IMR-90 (cell line): ENCODE measurements at regions not wholly inside any gene's neighbourhood (a gene's known extent, or its start where the extent isn't known, plus 50 kb on each side); places are given as distances from the start of the nearest gene placed in this dataset.

Source experiments
- ATAC-seq: fragments of 200-7000 bp; cut with Tn5 transposase; 2 replicates; pipeline ENCODE4 v1.9.1; 2020; ENCODE audit warnings: low read depth, mild to moderate bottlenecking, moderate library complexity
- BruUV-seq: library from RNA; stranded (reverse); fragments of 400-500 nt; replicated peaks from 2 replicates; lab custom pipeline; 2021; lab: Mats Ljungman, UMichigan
- CTCF ChIA-PET: fragments of 300-600 bp; formaldehyde crosslinking; extraction: SDS; loops from one replicate; lab custom pipeline; 2021; ENCODE audit warnings: antibody characterized with exemption; lab: Yijun Ruan, JAX
- POLR2A ChIA-PET: fragments of 300-600 bp; sonication (Branson Sonifier 250); formaldehyde crosslinking; loops from one replicate; lab custom pipeline; 2022; ENCODE audit warnings: antibody characterized with exemption; ENCODE audit not compliant: unreplicated experiment; lab: Charles Lee
- DNase-seq: peaks from one replicate; pipeline ENCODE4 v3.0.0; 2013
- H2AFZ ChIP-seq: replicated peaks from 2 replicates; pipeline ENCODE3; 2013; ENCODE audit warnings: low read length, mild to moderate bottlenecking; ENCODE audit not compliant: poor library complexity
- H2AK5ac ChIP-seq: 2 replicates; pipeline ENCODE4 v1.6.1; 2013; ENCODE audit warnings: low read depth, low read length, inconsistent platforms
- H2AK9ac ChIP-seq: replicated peaks from 2 replicates; pipeline ENCODE3; 2013; ENCODE audit warnings: mild to moderate bottlenecking, low read depth, low read length, moderate library complexity; ENCODE audit not compliant: poor library complexity
- H2BK120ac ChIP-seq: 2 replicates; pipeline ENCODE4 v1.6.1; 2013; ENCODE audit warnings: low read depth, low read length, inconsistent platforms
- H2BK15ac ChIP-seq: 3 replicates; pipeline ENCODE4 v1.6.1; 2013; ENCODE audit warnings: low read depth, low read length, inconsistent platforms
- H2BK20ac ChIP-seq: 2 replicates; pipeline ENCODE4 v1.6.1; 2013; ENCODE audit warnings: low read depth, mild to moderate bottlenecking, inconsistent platforms, low read length, moderate library complexity
- H2BK5ac ChIP-seq: 2 replicates; pipeline ENCODE4 v1.6.1; 2013; ENCODE audit warnings: mild to moderate bottlenecking, low read depth, low read length, inconsistent platforms; ENCODE audit not compliant: poor library complexity, severe bottlenecking
- H3K14ac ChIP-seq: replicated peaks from 2 replicates; pipeline ENCODE4 v1.6.1; 2013; ENCODE audit warnings: low read depth, low read length, inconsistent platforms
- H3K18ac ChIP-seq: 2 replicates; pipeline ENCODE4 v1.6.1; 2013; ENCODE audit warnings: low read depth, low read length, control low read depth
- H3K23ac ChIP-seq: 2 replicates; pipeline ENCODE4 v1.6.1; 2013; ENCODE audit warnings: low read depth, low read length, inconsistent platforms
- H3K27ac ChIP-seq: 2 replicates; pipeline ENCODE4 v1.5.1; 2013; ENCODE audit warnings: mild to moderate bottlenecking, control low read depth, low read length; ENCODE audit not compliant: insufficient read depth
- H3K27me3 ChIP-seq: 2 replicates; pipeline ENCODE4 v1.6.1; 2013; ENCODE audit warnings: low read length; ENCODE audit not compliant: control insufficient read depth, insufficient read depth
- H3K36me3 ChIP-seq: 2 replicates; pipeline ENCODE4 v1.6.1; 2013; ENCODE audit warnings: low read length, mixed read lengths; ENCODE audit not compliant: control insufficient read depth, insufficient read depth
- H3K4ac ChIP-seq: 2 replicates; pipeline ENCODE4 v1.6.1; 2013; ENCODE audit warnings: low read depth, low read length, inconsistent platforms
- H3K4me1 ChIP-seq: 2 replicates; pipeline ENCODE4 v1.6.1; 2013; ENCODE audit warnings: low read length, mixed read lengths; ENCODE audit not compliant: control insufficient read depth, insufficient read depth
- H3K4me2 ChIP-seq: 2 replicates; pipeline ENCODE4 v1.6.1; 2013; ENCODE audit warnings: low read depth, mild to moderate bottlenecking, control low read depth, low read length, moderate library complexity
- H3K4me3 ChIP-seq: 2 replicates; pipeline ENCODE4 v1.5.1; 2013; ENCODE audit warnings: low read depth, mild to moderate bottlenecking, control low read depth, low read length, moderate library complexity; ENCODE audit not compliant: insufficient read depth
- H3K56ac ChIP-seq: 2 replicates; pipeline ENCODE4 v1.6.1; 2013; ENCODE audit warnings: low read length, inconsistent platforms; ENCODE audit not compliant: insufficient read depth; ENCODE audit errors: extremely low read depth
- H3K79me1 ChIP-seq, 2 experiments: 2 replicates each; pipeline ENCODE4 v1.6.1; 2013; ENCODE audit warnings: low read length in 2 of 2, inconsistent platforms in 1 of 2, low read depth in 1 of 2
- H3K9ac ChIP-seq: 2 replicates; pipeline ENCODE4 v1.6.1; 2013; ENCODE audit warnings: low read depth, low read length, control low read depth
- H3K9me1 ChIP-seq: 2 replicates; pipeline ENCODE4 v1.6.1; 2013; ENCODE audit warnings: low read length, inconsistent platforms; ENCODE audit not compliant: insufficient read depth
- H3K9me3 ChIP-seq: 2 replicates; pipeline ENCODE4 v1.6.1; 2013; ENCODE audit warnings: low read length; ENCODE audit not compliant: control insufficient read depth, insufficient read depth
- H4K20me1 ChIP-seq: 2 replicates; pipeline ENCODE4 v1.6.1; 2013; ENCODE audit warnings: low read length, inconsistent platforms; ENCODE audit not compliant: insufficient read depth
- H4K5ac ChIP-seq: 2 replicates; pipeline ENCODE4 v1.6.1; 2013; ENCODE audit warnings: mild to moderate bottlenecking, low read depth, low read length, control low read depth
- H4K8ac ChIP-seq, 2 experiments: 2 replicates each; pipeline ENCODE4 v1.6.1; 2013; ENCODE audit warnings: low read depth in 2 of 2, low read length in 2 of 2, control low read depth in 1 of 2, inconsistent platforms in 1 of 2
- H4K91ac ChIP-seq: 2 replicates; pipeline ENCODE4 v1.6.1; 2013; ENCODE audit warnings: low read depth, low read length, inconsistent platforms; ENCODE audit not compliant: insufficient read depth
- BHLHE40 ChIP-seq: fragments of 150-350 bp; IDR thresholded peaks from 2 replicates; pipeline ENCODE4 v1.6.1; 2016; ENCODE audit warnings: mild to moderate bottlenecking, low read depth, low read length
- MAZ ChIP-seq: IDR thresholded peaks from 2 replicates; pipeline ENCODE4 v1.6.1; 2012; ENCODE audit warnings: low read depth, mild to moderate bottlenecking, low read length, improper control_type of control experiment, moderate library complexity, borderline replicate concordance
- MXI1 ChIP-seq: IDR thresholded peaks from 2 replicates; pipeline ENCODE4 v1.6.1; 2012; ENCODE audit warnings: low read depth, mild to moderate bottlenecking, low read length, moderate library complexity, borderline replicate concordance
- NFE2L2 ChIP-seq: fragments of 150-350 bp; IDR thresholded peaks from 2 replicates; pipeline ENCODE4 v1.6.1; 2016; ENCODE audit warnings: low read depth, mild to moderate bottlenecking, low read length
- RCOR1 ChIP-seq: IDR thresholded peaks from 2 replicates; pipeline ENCODE4 v1.6.1; 2012; ENCODE audit warnings: mild to moderate bottlenecking, low read length, improper control_type of control experiment; ENCODE audit not compliant: insufficient replicate concordance
- USF2 ChIP-seq: fragments of 150-350 bp; IDR thresholded peaks from 2 replicates; pipeline ENCODE4 v1.6.1; 2017; ENCODE audit warnings: mild to moderate bottlenecking, antibody characterized with exemption, low read length, low read depth
- WGBS, 2 experiments: methylation state at CpG; one replicate each; pipeline versions ENCODE4 v1.1.5 to v1.1.7; 2013; ENCODE audit warnings: missing lambda C conversion rate in 2 of 2; ENCODE audit not compliant: insufficient read length in 1 of 2; ENCODE audit errors: extremely low coverage in 2 of 2; 5-methylcytosine and 5-hydroxymethylcytosine counted together
- dilution Hi-C: fragments of 300-500 bp; cut with HindIII; formaldehyde crosslinking; loops from one replicate; pipeline ENCODE4 v1.14.3; 2018; ENCODE audit warnings: low sequenced_read_pairs; ENCODE audit not compliant: unreplicated experiment
- in situ Hi-C: fragments of 300-500 bp; cut with MboI; formaldehyde crosslinking; loops from 3 replicates; pipeline ENCODE4 v1.14.3; 2019; ENCODE audit warnings: low sequenced_read_pairs, inconsistent platforms, mixed read lengths
- intact Hi-C: fragments of 100-400 bp; cut with micrococcal nuclease; formaldehyde crosslinking; loops from 2 replicates; pipeline ENCODE4 v1.10.0; 2022
- TF ChIP-seq, protein P1 (sequence below): conservative IDR thresholded peaks from 2 replicates; pipeline ENCODE4 v1.5.1; 2012; ENCODE audit warnings: mild to moderate bottlenecking, low read depth, low read length, improper control_type of control experiment
- TF ChIP-seq, protein P2 (sequence below): fragments of 150-350 bp; IDR thresholded peaks from 2 replicates; pipeline ENCODE4 v1.6.1; 2016; ENCODE audit warnings: low read depth, mild to moderate bottlenecking, low read length, moderate library complexity, borderline replicate concordance

- Histone ChIP-seq H3K79me1 (no peaks in the 10 kb centered on the region), H3K27me3 (no peaks in the 10 kb centered on the region), H4K91ac (no peak overlapping the region), H3K4me2 (no peak overlapping the region), H3K9me1 (no peaks in the 10 kb centered on the region), H2BK20ac (no peak overlapping the region), H2BK5ac (no peak overlapping the region), H3K4ac (no peak overlapping the region), H3K56ac (no peak overlapping the region), H2AK9ac (no peak overlapping the region), H3K4me1 (no peaks in the 10 kb centered on the region), H3K9me3 (no peaks in the 10 kb centered on the region), H2BK15ac (no peak overlapping the region), H2AK5ac (no peak overlapping the region), H3K9ac (no peak overlapping the region), H4K5ac (no peak overlapping the region), H3K4me3 (no peak overlapping the region), H3K14ac (no peak overlapping the region), H3K36me3 (no peaks in the 10 kb centered on the region), H2AFZ (no peak overlapping the region), H3K27ac (no peak overlapping the region), H2BK120ac (no peak overlapping the region), H3K18ac (no peak overlapping the region), H4K20me1 (no peaks in the 10 kb centered on the region), H3K23ac (no peak overlapping the region), H4K8ac (no peak overlapping the region)
- in situ Hi-C loops (no loop called here), dilution Hi-C loops (no loop called here), intact Hi-C loops (no loop called here)
- ChIA-PET POLR2A (no interaction called here), CTCF (no interaction called here)
- no peak for DNase-seq
- no peak for TF ChIP-seq NFE2L2
- no peak for TF ChIP-seq RCOR1
- TF ChIP-seq USF2: no peak
- TF ChIP-seq MAZ: no peak
- TF ChIP-seq, protein P1, sequence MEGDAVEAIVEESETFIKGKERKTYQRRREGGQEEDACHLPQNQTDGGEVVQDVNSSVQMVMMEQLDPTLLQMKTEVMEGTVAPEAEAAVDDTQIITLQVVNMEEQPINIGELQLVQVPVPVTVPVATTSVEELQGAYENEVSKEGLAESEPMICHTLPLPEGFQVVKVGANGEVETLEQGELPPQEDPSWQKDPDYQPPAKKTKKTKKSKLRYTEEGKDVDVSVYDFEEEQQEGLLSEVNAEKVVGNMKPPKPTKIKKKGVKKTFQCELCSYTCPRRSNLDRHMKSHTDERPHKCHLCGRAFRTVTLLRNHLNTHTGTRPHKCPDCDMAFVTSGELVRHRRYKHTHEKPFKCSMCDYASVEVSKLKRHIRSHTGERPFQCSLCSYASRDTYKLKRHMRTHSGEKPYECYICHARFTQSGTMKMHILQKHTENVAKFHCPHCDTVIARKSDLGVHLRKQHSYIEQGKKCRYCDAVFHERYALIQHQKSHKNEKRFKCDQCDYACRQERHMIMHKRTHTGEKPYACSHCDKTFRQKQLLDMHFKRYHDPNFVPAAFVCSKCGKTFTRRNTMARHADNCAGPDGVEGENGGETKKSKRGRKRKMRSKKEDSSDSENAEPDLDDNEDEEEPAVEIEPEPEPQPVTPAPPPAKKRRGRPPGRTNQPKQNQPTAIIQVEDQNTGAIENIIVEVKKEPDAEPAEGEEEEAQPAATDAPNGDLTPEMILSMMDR: no peak
- TF ChIP-seq, protein P2, sequence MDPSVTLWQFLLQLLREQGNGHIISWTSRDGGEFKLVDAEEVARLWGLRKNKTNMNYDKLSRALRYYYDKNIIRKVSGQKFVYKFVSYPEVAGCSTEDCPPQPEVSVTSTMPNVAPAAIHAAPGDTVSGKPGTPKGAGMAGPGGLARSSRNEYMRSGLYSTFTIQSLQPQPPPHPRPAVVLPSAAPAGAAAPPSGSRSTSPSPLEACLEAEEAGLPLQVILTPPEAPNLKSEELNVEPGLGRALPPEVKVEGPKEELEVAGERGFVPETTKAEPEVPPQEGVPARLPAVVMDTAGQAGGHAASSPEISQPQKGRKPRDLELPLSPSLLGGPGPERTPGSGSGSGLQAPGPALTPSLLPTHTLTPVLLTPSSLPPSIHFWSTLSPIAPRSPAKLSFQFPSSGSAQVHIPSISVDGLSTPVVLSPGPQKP: no peak
- no peak for TF ChIP-seq BHLHE40
- TF ChIP-seq MXI1: no peak
- BruUV-seq: no TSS peak
- no CpG with 5 or more reads among the region's 1 CpG for WGBS, 2 experiments
- no peak for ATAC-seq
Measured at GRCh38 chr1:209257454-209257853, 326.1 kb upstream of the CAMK1G start.
